ENCODE measurements at regions not wholly inside any gene's neighbourhood (a gene's known extent, or its start where the extent isn't known, plus 50 kb on each side); places are given as distances from the start of the nearest gene placed in this dataset.

GRCh38 chr5:3742750-3743149, 147.1 kb downstream of the IRX1 start:
- DNase-seq: no peak
- no peak for TF ChIP-seq CTCF (IDR thresholded peaks at IDR 0.05; ENCODE audit: unreplicated experiment)
- no TSS peak for BruUV-seq (replicated peaks)
- no peak overlapping the region for H3K4me3 Mint-ChIP-seq (ENCODE audit: low read depth, unreplicated experiment)
- no peaks in the 10 kb centered on the region for H3K36me3 Mint-ChIP-seq (ENCODE audit: insufficient read depth, unreplicated experiment)
- H3K9me3 Mint-ChIP-seq (ENCODE audit: low read depth, unreplicated experiment): peaks cover 18% of the 10 kb centered on the region
- H3K27ac Mint-ChIP-seq (ENCODE audit: unreplicated experiment): no peak overlapping the region
- CTCF ChIA-PET: no interaction called here
- no peaks in the 10 kb centered on the region for H3K4me1 Mint-ChIP-seq (ENCODE audit: low read depth, unreplicated experiment)
- H3K27me3 Mint-ChIP-seq (ENCODE audit: unreplicated experiment): no peaks in the 10 kb centered on the region
- intact Hi-C loops (cut with micrococcal nuclease; ENCODE audit: unreplicated experiment): no loop called here

- no peak overlapping the region for H3K4me3 Mint-ChIP-seq (ENCODE audit: low read depth, unreplicated experiment)
- no peak overlapping the region for H3K27ac Mint-ChIP-seq (ENCODE audit: unreplicated experiment)
- intact Hi-C loops (cut with micrococcal nuclease; ENCODE audit: unreplicated experiment): no loop called here
- no peak for TF ChIP-seq CTCF (IDR thresholded peaks at IDR 0.05; ENCODE audit: unreplicated experiment)
- BruUV-seq (replicated peaks): no TSS peak
- CTCF ChIA-PET: no interaction called here
- peaks cover 10% of the 10 kb centered on the region for H3K9me3 Mint-ChIP-seq (ENCODE audit: low read depth, unreplicated experiment)
- DNase-seq: no peak
- no peaks in the 10 kb centered on the region for H3K27me3 Mint-ChIP-seq (ENCODE audit: unreplicated experiment)
- H3K4me1 Mint-ChIP-seq (ENCODE audit: low read depth, unreplicated experiment): no peaks in the 10 kb centered on the region
- H3K36me3 Mint-ChIP-seq (ENCODE audit: insufficient read depth, unreplicated experiment): no peaks in the 10 kb centered on the region
These were observed 156.2 kb downstream of the IRX1 start for GRCh38 chr5:3751846-3752245.

- no peak for TF ChIP-seq CTCF (IDR thresholded peaks at IDR 0.05; ENCODE audit: unreplicated experiment)
- Mint-ChIP-seq H3K9me3 (ENCODE audit: low read depth, unreplicated experiment) (peaks cover 5% of the 10 kb centered on the region), H3K27ac (ENCODE audit: unreplicated experiment) (no peak overlapping the region), H3K4me3 (ENCODE audit: low read depth, unreplicated experiment) (no peak overlapping the region), H3K27me3 (ENCODE audit: unreplicated experiment) (no peaks in the 10 kb centered on the region), H3K36me3 (ENCODE audit: insufficient read depth, unreplicated experiment) (no peaks in the 10 kb centered on the region), H3K4me1 (ENCODE audit: low read depth, unreplicated experiment) (no peaks in the 10 kb centered on the region)
- BruUV-seq (replicated peaks): no TSS peak
- intact Hi-C loops (cut with micrococcal nuclease; ENCODE audit: unreplicated experiment): no loop called here
- no peak for DNase-seq
- CTCF ChIA-PET: interaction anchor here (0.6 kb wide), 1 partner anchor 1564 kb away, joined by 3 read pairs; no protein-coding TSS in a partner anchor
These were observed 182.4 kb downstream of the IRX1 start for GRCh38 chr5:3778000-3778550.

- no peaks in the 10 kb centered on the region for H3K27me3 Mint-ChIP-seq (ENCODE audit: unreplicated experiment)
These were observed 183.3 kb downstream of the IRX1 start for GRCh38 chr5:3778945-3779344.

More at GRCh38 chr5:3778945-3779344, 183.3 kb downstream of the IRX1 start:
- Mint-ChIP-seq H3K27ac (ENCODE audit: unreplicated experiment) (no peak overlapping the region), H3K4me1 (ENCODE audit: low read depth, unreplicated experiment) (no peaks in the 10 kb centered on the region), H3K36me3 (ENCODE audit: insufficient read depth, unreplicated experiment) (no peaks in the 10 kb centered on the region), H3K4me3 (ENCODE audit: low read depth, unreplicated experiment) (no peak overlapping the region), H3K9me3 (ENCODE audit: low read depth, unreplicated experiment) (peaks cover 4% of the 10 kb centered on the region)
- CTCF ChIA-PET: interaction anchor here (0.6 kb wide), 1 partner anchor 1565 kb away, joined by 3 read pairs; no protein-coding TSS in a partner anchor
- no peak for DNase-seq
- no TSS peak for BruUV-seq (replicated peaks)
- intact Hi-C loops (cut with micrococcal nuclease; ENCODE audit: unreplicated experiment): no loop called here
- TF ChIP-seq CTCF (IDR thresholded peaks at IDR 0.05; ENCODE audit: unreplicated experiment): no peak
